Left cardiac atrium (tissue), 4 donors: ENCODE measurements at regions not wholly inside any gene's neighbourhood (a gene's known extent, or its start where the extent isn't known, plus 50 kb on each side); places are given as distances from the start of the nearest gene placed in this dataset.

ENCODE experiments used
- ATAC-seq, 2 donors: fragments of 200-7000 bp; cut with Tn5 transposase; one replicate each; pipeline ENCODE4 v1.9.1; 2020; ENCODE audit warnings: mild to moderate bottlenecking in 2 of 2, moderate library complexity in 2 of 2
- DNase-seq: peaks from one replicate; pipeline ENCODE4 v3.0.0-alpha.2; 2020
- intact Hi-C, 2 donors: fragments of 100-400 bp; cut with DNase I; formaldehyde crosslinking; loops; one replicate each; pipeline versions ENCODE4 v1.14.1 to v1.15.1; 2022 to 2023
- donor health status: DM: no; HTN: yes; CAD: no.
- donor health status: DM: no; HTN: yes; CAD: no; lungs with severe emphysema.
- donor health status: DM: yes; HTN: yes; CAD: no.
- donor health status: Dilated cardiomyopathy.

DNA sequence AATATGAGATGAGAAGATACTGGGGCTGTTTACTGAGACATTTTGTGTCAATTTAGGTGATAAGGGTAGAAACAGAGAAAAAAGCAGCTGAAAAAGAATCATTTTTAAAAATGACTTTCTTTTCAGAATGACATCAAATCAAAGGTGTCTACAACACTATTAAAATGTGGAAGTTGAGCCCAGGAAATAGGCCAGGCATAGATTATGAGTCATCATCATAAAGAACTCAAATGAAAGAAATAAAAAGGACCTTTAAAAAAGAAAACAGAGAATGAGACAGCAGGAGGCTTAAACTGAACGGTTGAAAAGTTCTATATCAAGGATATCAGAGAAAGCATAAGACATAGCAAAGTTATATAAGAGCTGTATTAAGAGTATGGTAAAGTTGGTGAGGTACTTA, 442.5 kb downstream of the CNTN6 start:
- no peak for ATAC-seq
- DNase-seq = no peak
- intact Hi-C loops = no loop called here

DNA sequence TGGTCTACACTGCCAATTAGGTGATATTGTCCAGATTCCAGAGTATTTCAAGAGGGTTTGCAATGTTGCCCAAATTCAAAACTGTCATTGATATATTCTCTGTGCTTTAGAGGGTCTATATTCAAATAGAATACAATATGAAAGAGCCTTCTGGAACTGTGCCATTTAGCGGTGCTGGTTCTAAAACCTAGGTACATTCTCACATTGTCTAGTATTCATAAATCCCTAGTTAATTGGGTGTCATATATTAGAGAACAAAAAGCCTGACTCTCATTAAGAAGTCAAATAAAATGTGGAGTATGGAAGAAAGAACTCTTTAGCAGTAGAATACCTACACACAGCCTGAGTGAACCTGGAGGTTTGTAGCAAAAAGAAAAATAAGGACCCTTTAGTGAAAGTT, 447.9 kb downstream of the CNTN6 start:
- no peak for DNase-seq
- intact Hi-C loops = no loop called here

DNA sequence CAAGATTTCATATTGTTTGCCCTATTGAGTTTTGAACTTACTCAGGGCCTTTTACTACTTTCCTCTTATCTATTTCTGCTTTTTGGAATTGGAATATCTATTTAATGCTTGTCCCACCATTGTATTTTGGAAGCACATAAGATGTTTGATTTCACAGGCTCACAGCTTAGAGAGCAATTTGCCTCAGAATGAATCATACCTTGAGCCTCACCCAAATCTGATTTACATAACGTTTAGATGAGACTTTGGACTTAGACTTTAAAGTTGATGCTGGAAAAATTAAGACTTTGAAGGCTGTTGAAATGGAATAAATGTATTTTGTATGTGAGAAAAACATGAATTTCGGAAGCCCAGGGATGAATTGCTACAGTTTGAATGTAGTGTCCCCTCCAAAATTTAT, 458.9 kb downstream of the CNTN6 start:
- intact Hi-C loops = no loop called here
- ATAC-seq (no peak), DNase-seq (no peak)

More for the DNA sequence above, 447.9 kb downstream of the CNTN6 start:
- ATAC-seq = no peak

DNA sequence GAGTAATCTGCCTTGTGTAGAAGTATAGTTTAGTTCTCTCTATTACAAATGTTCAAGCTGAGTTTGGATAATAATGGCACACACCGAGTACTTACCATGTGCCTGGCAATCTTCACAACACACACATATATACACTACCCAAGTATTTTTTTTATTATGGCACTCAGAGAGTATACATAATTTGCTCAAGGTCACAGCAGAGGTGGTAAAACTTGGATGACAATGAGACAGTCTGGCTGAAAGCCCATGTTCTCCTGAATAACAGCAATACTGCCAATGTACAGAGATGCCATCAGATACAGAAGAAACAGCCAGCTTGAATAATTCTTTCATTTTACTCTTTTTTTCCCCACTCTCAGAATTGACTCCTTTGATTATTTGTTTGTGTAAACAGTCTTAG, 460.0 kb downstream of the CNTN6 start:
- ATAC-seq (no peak), DNase-seq (no peak)
- intact Hi-C loops = no loop called here

DNA sequence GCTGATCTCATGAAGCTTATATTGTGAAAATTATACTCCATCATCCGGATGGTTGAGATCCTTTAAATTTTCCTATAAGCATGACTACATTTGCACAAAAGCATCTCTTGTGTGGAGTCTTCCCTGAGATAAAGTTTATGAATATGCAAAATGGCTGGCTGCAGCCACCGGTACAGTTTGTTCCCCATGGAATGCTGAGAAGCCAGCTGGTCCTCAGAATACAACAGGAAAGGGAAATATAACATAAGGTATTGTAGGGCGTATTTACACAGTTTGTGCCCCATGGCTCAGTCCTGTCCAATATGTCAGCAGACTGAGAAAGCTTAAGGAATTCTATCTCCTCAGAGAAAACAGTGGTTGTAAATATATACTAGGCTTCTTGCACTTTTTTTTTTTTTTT, 468.6 kb downstream of the CNTN6 start:
- intact Hi-C loops = no loop called here
- DNase-seq (no peak), ATAC-seq (no peak)

- intact Hi-C loops = no loop called here
- DNase-seq (no peak), ATAC-seq (no peak)
Measured at GRCh38 chr3:1571736-1572135, 478.9 kb downstream of the CNTN6 start.

DNA sequence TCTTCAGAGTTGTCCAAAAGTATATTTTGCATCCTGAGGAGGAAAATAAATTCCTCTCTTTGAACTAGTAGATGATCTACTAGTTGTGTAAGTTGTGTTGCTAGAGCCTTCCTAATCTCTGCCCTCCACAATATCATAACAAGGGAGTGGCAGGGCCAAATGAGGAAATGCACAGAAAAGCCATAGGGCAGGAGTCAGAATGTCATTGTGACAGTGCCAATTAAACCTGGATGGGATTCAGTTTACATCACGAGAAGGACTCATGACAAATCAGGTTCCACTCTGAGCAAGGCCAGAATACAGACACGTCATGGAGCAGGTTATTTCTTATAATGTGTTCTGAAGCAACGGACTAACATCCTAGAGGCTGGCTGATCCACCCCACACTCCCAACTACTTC, 483.2 kb downstream of the CNTN6 start:
- DNase-seq = no peak
- no peak for ATAC-seq
- intact Hi-C loops = no loop called here

DNA sequence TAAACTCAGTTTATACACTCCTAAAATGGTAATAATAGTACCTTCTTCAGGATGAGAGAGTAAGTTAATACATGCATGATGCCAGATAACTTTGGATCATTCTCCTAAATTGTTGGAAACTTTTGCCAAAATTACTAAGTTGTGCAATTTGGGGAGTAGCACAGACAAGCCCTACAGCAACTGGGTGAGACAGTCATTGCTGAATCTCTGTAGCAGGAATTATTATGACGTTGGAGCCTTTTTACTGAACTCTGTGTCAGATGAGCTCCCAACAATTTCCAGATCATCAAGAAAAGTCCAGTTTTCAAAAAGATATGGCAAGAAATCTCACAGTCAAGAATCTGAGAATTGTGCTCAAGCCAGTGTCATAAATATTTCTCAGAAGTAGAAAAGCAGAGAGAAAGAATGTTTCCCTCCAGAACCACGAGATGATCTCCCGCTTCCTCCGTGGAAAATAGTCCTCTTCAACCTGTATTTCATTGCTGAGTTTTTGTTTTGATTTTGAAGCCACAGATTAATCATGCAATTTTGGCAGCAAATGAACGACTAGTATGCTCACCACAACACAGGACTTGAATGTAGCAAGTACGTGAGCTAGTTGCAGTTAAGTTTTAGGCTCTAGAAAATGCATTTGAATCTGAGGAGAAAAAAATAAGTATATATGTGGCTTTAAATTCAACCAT, 485.4 kb downstream of the CNTN6 start:
- ATAC-seq (peak; percentile 91 to 92), DNase-seq (no peak)
- intact Hi-C loops = no loop called here

GRCh38 chr3:1583044-1583443, 490.2 kb downstream of the CNTN6 start:
- DNase-seq (no peak), ATAC-seq (no peak)
- intact Hi-C loops = no loop called here

DNA sequence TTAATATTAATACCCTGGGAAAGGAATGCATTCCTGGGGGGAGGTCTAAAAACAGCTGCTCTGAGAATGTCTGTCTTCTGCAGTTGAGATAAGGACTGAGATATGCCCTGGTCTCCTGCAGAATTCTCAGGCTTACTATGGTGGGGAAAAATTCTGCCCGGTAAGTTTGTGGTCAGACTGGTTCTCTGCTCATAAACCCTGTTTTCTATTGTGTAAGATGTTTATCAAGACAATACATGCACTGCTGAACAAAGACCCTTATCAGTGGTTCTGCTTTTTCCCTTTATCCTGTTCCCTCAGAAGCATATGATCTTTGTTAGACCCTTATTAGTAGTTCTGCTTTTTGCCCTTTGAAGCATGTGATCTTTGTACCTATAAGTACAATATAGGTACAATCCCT, 494.6 kb downstream of the CNTN6 start:
- ATAC-seq (no peak), DNase-seq (no peak)
- intact Hi-C loops = no loop called here

- no peak for ATAC-seq
Measured at GRCh38 chr3:1591327-1592028, 498.7 kb downstream of the CNTN6 start.

GRCh38 chr3:1594940-1595339, 502.1 kb downstream of the CNTN6 start:
- DNase-seq (no peak), ATAC-seq (no peak)
- intact Hi-C loops = no loop called here

More at GRCh38 chr3:1591327-1592028, 498.7 kb downstream of the CNTN6 start:
- intact Hi-C loops = no loop called here
- no peak for DNase-seq

- ATAC-seq = no peak
- intact Hi-C loops = no loop called here
- DNase-seq = no peak
Measured at GRCh38 chr3:1600206-1600605, 498.5 kb upstream of the CNTN4 start.

DNA sequence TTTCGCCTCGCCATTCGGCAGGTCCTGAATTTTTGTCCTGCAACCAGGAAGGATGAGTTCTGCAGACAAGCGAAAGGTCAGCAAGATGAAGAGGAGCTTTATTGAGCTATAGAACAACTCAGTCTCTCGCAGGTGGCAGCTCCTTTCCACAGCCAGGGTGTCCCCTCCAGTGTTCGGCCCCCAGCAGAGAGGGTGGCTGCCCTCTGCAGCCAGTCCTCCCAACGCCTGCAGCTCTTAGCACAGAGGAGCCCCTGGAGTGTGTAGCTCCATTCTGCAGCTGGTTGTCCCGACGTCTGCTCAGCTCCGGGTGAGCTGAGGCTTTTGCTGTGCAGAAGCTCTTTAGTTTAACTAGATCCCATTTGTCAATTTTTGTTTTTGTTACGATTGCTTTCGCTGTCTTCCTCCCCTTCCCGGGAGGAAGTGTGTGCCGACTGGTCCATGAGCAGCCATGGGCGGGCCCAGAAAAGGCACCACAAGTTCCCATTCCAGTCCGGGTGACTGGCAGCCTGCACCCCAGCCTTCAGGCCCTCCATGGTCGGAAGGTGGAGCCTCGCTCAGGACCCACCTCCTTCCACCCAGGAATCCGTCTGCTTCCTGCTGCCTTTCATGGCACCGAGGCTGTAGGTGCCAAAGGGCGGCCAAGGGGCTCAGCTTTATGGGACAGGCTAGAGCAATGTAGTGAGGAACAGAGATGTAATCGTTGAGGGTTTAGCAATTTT, 497.8 kb upstream of the CNTN4 start:
- ATAC-seq (no peak), DNase-seq (no peak)
- intact Hi-C loops = no loop called here

DNA sequence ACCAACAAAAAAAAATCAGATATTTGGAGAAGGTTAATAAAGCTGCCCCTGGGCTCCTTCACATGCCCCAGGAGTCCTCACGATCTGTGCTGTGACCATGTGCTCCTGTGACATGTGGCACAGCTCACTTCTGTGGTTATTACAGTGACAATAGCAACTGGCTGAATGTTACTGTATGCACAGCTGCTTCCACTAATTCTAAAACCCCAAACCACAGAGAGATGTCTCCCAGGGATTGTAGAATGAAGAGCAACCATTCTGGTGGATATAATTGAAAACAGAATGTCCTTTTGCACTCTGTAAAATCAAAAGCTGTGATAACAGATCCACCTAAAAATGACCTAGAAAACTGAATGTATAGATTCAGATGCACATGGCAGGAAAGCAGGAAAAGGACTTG, 489.2 kb upstream of the CNTN4 start:
- peak; percentile 19 to 23 for ATAC-seq

DNA sequence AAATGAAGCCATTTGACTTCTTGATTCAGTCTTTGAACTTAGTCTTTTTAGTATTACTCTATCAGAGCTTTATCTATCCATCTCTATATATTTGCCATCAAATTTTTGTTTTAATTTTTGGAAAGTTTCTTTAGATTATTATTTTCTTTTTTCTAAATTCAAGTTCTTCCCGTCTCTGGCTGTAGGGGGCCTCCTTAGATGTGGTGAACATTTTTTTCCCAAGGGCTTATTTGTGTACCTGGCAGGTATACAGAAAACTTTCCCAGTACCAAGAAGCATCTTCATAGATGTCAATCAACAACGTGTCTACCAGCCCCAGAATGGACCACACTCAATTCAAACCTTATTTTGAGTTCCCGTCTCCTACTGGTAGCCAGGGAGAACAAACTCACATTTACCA, 486.8 kb upstream of the CNTN4 start:
- ATAC-seq = no peak
- intact Hi-C loops = no loop called here
- no peak for DNase-seq

More for the DNA sequence above, 489.2 kb upstream of the CNTN4 start:
- DNase-seq = no peak
- intact Hi-C loops = no loop called here

GRCh38 chr3:1613962-1614361, 484.7 kb upstream of the CNTN4 start:
- no peak for DNase-seq
- intact Hi-C loops = no loop called here
- ATAC-seq = no peak

- DNase-seq (no peak), ATAC-seq (no peak)
- intact Hi-C loops = no loop called here
Measured at GRCh38 chr3:1616744-1617143, 481.9 kb upstream of the CNTN4 start.

- intact Hi-C loops = no loop called here
Measured at GRCh38 chr3:1623896-1624295, 474.8 kb upstream of the CNTN4 start.

GRCh38 chr3:1632128-1632527, 466.5 kb upstream of the CNTN4 start:
- ATAC-seq = no peak
- intact Hi-C loops = no loop called here
- DNase-seq = no peak

More at GRCh38 chr3:1623896-1624295, 474.8 kb upstream of the CNTN4 start:
- DNase-seq (no peak), ATAC-seq (no peak)

DNA sequence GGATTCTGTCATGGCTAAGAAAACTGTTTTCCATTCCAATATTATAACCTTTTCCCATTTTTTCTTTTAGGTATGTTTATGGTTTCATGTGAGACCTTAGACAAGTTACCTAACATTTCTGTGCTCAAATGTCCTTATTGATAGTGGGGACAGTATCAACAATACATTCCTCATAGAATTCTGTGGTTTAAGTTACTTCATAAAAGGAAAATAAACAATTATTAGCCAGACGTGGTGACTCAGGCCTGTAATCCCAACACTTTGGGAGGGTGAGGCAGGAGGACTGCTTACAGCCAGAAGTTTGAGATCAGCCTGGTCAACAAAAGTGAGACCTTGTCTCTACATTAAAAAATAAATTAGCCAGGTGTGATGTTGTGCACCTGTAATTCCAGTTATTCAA, 436.8 kb upstream of the CNTN4 start:
- no peak for ATAC-seq
- DNase-seq = no peak
- intact Hi-C loops = no loop called here
